Vagina (tissue), 2 donors: ENCODE measurements at regions not wholly inside any gene's neighbourhood (a gene's known extent, or its start where the extent isn't known, plus 50 kb on each side); places are given as distances from the start of the nearest gene placed in this dataset.

Experiments used
- DNase-seq, 2 donors: peaks; one replicate each; pipeline ENCODE4 v3.0.0-alpha.2; 2017; ENCODE audit errors: extremely low spot score in 2 of 2
- H3K27ac ChIP-seq: fragments of 200-600 bp; sonication (generic); one replicate; pipeline ENCODE4 v1.5.1; 2019
- H3K27me3 ChIP-seq: fragments of 200-600 bp; sonication (generic); one replicate; pipeline ENCODE4 v1.5.1; 2019
- H3K36me3 ChIP-seq, 2 donors: fragments of 200-600 bp; sonication (generic); one replicate each; pipeline ENCODE4 v1.5.1; 2017 to 2019
- H3K4me1 ChIP-seq: fragments of 200-600 bp; sonication (generic); one replicate; pipeline ENCODE4 v1.5.1; 2019
- H3K4me3 ChIP-seq, 2 donors: fragments of 200-600 bp; sonication (generic); 1 replicate in 1 of 2; 2 replicates in 1 of 2; pipeline ENCODE4 v1.5.1; 2016 to 2019
- H3K9me3 ChIP-seq: fragments of 200-600 bp; sonication (generic); one replicate; pipeline ENCODE4 v1.5.1; 2019
- POLR2A ChIP-seq, 2 donors: fragments of 450-650 bp; IDR thresholded peaks; one replicate each; pipeline ENCODE4 v1.6.1; 2017; ENCODE audit warnings: antibody characterized with exemption in 2 of 2, mild to moderate bottlenecking in 2 of 2, moderate library complexity in 2 of 2
- POLR2AphosphoS5 ChIP-seq, 2 donors: sonication (generic); formaldehyde crosslinking; IDR thresholded peaks; one replicate each; pipeline ENCODE4 v1.9.0; 2017; ENCODE audit warnings: antibody characterized with exemption in 2 of 2, mild to moderate bottlenecking in 2 of 2, low read depth in 1 of 2; ENCODE audit not compliant: insufficient read depth in 1 of 2
- intact Hi-C: fragments of 100-400 bp; cut with DNase I; formaldehyde crosslinking; loops from one replicate; pipeline ENCODE4 v1.15.1; 2023
- TF ChIP-seq, protein P1 (sequence below), 3 experiments: fragments of 450-650 bp in 2 of 3; fragments of 200-600 bp in 1 of 3; sonication (generic) in 1 of 3; IDR thresholded peaks; one replicate each; pipeline ENCODE4 v1.5.1; 2017 to 2019; ENCODE audit warnings: antibody characterized with exemption in 3 of 3, mild to moderate bottlenecking in 2 of 3, moderate library complexity in 2 of 3

DNA sequence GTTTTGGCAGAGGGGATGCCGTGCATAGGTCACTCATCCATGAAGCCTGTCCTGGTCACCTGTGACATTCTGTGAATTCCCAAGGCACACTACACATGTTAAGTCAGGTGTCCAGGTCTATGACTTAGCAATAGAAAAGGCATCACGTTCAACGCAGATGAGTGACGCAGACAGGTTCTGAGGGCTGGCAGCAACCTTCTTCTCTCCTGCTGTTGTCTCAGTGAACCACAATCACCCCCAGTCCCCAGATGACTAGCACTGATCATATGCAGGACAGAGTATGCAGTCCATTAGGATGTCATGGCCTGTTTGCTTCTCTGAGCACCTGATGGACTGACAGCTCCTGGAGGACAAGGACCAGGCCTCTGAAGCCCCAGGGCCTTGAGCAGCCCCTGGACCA is 157.8 kb upstream of the KAZN start:
- H3K27me3 ChIP-seq: no peaks in the 10 kb centered on the region
- peaks cover 6% of the 10 kb centered on the region for H3K4me1 ChIP-seq
- TF ChIP-seq POLR2AphosphoS5 (IDR thresholded peaks at IDR 0.05; ENCODE audit: insufficient read depth in 1 of 2, low read depth in 1 of 2) (no peak), POLR2A (IDR thresholded peaks at IDR 0.05) (no peak)
- TF ChIP-seq, protein P1, sequence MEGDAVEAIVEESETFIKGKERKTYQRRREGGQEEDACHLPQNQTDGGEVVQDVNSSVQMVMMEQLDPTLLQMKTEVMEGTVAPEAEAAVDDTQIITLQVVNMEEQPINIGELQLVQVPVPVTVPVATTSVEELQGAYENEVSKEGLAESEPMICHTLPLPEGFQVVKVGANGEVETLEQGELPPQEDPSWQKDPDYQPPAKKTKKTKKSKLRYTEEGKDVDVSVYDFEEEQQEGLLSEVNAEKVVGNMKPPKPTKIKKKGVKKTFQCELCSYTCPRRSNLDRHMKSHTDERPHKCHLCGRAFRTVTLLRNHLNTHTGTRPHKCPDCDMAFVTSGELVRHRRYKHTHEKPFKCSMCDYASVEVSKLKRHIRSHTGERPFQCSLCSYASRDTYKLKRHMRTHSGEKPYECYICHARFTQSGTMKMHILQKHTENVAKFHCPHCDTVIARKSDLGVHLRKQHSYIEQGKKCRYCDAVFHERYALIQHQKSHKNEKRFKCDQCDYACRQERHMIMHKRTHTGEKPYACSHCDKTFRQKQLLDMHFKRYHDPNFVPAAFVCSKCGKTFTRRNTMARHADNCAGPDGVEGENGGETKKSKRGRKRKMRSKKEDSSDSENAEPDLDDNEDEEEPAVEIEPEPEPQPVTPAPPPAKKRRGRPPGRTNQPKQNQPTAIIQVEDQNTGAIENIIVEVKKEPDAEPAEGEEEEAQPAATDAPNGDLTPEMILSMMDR (IDR thresholded peaks at IDR 0.05): no peak
- DNase-seq: no peak
- no peak overlapping the region for H3K27ac ChIP-seq
- H3K36me3 ChIP-seq: no peaks in the 10 kb centered on the region
- no peak overlapping the region for H3K4me3 ChIP-seq
- intact Hi-C loops: no loop called here
- no peaks in the 10 kb centered on the region for H3K9me3 ChIP-seq

DNA sequence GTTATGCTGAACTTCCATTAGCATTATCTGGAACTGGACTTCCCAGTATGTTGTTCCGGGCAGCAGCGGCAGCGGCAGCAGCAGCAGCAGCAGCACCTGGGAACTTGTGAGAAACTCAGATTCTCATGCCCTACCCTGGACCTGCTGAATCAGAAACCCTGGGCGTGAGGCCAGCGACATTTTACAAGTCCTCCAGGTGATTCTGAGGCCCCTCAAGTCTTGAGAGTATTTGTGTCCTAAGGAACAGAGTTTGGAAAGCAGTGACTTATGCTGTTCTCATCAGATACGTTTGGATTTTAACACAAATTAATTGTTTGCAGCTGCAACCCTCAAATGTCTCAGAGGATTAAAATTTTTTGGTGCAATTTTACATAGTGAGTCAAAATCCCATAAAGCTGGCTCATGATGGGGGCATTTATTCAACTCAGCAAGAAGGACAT is 157.2 kb upstream of the KAZN start:
- Histone ChIP-seq H3K4me1 (peaks cover 6% of the 10 kb centered on the region), H3K4me3 (no peak overlapping the region), H3K9me3 (no peaks in the 10 kb centered on the region), H3K27ac (no peak overlapping the region), H3K36me3 (no peaks in the 10 kb centered on the region), H3K27me3 (no peaks in the 10 kb centered on the region)
- TF ChIP-seq, protein P1 (IDR thresholded peaks at IDR 0.05): no peak
- no peak for TF ChIP-seq POLR2A (IDR thresholded peaks at IDR 0.05)
- TF ChIP-seq POLR2AphosphoS5 (IDR thresholded peaks at IDR 0.05; ENCODE audit: insufficient read depth in 1 of 2, low read depth in 1 of 2): no peak
- DNase-seq: no peak
- intact Hi-C loops: no loop called here

DNA sequence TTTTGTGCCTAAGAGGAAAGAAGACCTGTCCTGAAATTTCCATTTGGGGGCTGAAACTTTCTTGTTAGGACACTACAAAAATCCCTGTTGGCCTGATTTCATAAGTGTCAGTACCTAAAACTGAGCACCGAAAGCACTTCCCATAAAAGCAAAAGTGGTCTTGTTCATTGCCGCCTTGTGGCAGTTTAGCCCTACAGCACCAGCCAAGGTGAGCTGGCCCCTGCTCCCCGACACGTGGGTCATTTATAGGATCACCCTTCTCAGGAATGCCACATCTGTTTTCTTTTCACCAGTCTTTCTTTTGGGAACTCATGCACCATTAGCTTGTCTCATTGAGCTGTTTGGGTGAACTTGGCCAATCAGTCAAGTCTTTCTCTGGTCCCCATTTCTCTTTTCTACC is 155.8 kb upstream of the KAZN start:
- no peak overlapping the region for H3K27ac ChIP-seq
- TF ChIP-seq POLR2A (IDR thresholded peaks at IDR 0.05) (no peak), POLR2AphosphoS5 (IDR thresholded peaks at IDR 0.05; ENCODE audit: insufficient read depth in 1 of 2, low read depth in 1 of 2) (no peak)
- TF ChIP-seq, protein P1 (IDR thresholded peaks at IDR 0.05): no peak
- no peaks in the 10 kb centered on the region for H3K9me3 ChIP-seq
- H3K27me3 ChIP-seq: no peaks in the 10 kb centered on the region
- DNase-seq: no peak
- peaks cover 6% of the 10 kb centered on the region for H3K4me1 ChIP-seq
- no peaks in the 10 kb centered on the region for H3K36me3 ChIP-seq
- no peak overlapping the region for H3K4me3 ChIP-seq
- intact Hi-C loops: no loop called here

DNA sequence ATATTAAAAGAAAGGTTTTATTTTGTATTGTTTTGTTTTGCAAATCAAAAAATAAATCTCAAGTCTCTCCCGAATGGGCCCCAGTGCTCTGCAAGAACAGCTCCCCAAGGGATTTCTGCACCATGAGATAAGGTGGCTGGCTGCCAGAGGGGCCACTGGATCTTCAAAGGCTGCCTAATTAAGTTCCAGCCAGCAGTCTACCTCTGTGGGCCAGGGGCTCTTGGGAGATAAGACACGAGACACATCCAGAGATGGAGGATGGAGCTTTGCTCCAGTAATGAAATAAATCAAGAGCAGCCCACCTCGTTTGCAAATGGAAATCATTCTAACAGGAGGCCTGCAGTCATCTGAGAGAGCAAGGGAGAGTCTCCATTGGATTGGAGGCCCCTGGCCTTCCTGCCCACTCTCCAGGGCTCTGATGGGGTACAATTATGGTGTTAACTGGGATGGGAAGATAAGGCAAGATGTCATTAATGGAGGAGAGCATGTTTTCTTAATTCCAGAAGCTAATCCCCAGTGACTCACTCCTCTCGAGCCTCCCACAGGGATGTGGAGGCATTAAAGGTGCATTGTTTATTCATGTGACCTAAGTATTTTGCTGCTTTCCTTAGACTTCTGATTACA is 155.2 kb upstream of the KAZN start:
- Histone ChIP-seq H3K4me3 (no peak overlapping the region), H3K4me1 (peaks cover 6% of the 10 kb centered on the region), H3K27me3 (no peaks in the 10 kb centered on the region), H3K27ac (no peak overlapping the region), H3K36me3 (no peaks in the 10 kb centered on the region), H3K9me3 (no peaks in the 10 kb centered on the region)
- intact Hi-C loops: no loop called here
- TF ChIP-seq POLR2AphosphoS5 (IDR thresholded peaks at IDR 0.05; ENCODE audit: insufficient read depth in 1 of 2, low read depth in 1 of 2): no peak
- TF ChIP-seq POLR2A (IDR thresholded peaks at IDR 0.05): no peak
- TF ChIP-seq, protein P1 (IDR thresholded peaks at IDR 0.05): no peak
- no peak for DNase-seq

DNA sequence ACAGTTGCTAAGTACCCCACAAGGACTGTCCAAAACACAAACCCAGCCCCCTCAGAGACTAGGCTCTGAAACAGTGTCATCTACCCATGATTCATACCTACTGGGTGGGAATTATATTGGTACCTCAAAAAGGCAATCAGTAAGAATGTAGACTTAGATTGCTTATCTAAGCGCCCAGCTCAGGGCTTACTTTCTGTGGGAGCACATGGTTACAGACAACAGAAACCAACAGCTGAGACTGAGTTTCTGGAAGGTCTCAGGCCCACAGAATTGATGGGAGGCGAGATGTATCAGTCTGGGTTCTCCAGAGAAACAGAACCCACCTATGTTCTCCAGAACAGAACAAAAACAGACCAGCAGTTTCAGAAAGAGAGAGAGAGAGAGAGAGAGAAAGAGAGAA is 147.3 kb upstream of the KAZN start:
- DNase-seq: no peak
- Histone ChIP-seq H3K4me1 (no peaks in the 10 kb centered on the region), H3K36me3 (no peaks in the 10 kb centered on the region), H3K9me3 (no peaks in the 10 kb centered on the region), H3K27ac (no peak overlapping the region), H3K4me3 (no peak overlapping the region), H3K27me3 (no peaks in the 10 kb centered on the region)
- TF ChIP-seq POLR2AphosphoS5 (IDR thresholded peaks at IDR 0.05; ENCODE audit: insufficient read depth in 1 of 2, low read depth in 1 of 2): no peak
- TF ChIP-seq POLR2A (IDR thresholded peaks at IDR 0.05): no peak
- TF ChIP-seq, protein P1 (IDR thresholded peaks at IDR 0.05): no peak
- intact Hi-C loops: no loop called here
